ENCODE measurements at regions not wholly inside any gene's neighbourhood (a gene's known extent, or its start where the extent isn't known, plus 50 kb on each side); places are given as distances from the start of the nearest gene placed in this dataset.

- TF ChIP-seq, protein P1, sequence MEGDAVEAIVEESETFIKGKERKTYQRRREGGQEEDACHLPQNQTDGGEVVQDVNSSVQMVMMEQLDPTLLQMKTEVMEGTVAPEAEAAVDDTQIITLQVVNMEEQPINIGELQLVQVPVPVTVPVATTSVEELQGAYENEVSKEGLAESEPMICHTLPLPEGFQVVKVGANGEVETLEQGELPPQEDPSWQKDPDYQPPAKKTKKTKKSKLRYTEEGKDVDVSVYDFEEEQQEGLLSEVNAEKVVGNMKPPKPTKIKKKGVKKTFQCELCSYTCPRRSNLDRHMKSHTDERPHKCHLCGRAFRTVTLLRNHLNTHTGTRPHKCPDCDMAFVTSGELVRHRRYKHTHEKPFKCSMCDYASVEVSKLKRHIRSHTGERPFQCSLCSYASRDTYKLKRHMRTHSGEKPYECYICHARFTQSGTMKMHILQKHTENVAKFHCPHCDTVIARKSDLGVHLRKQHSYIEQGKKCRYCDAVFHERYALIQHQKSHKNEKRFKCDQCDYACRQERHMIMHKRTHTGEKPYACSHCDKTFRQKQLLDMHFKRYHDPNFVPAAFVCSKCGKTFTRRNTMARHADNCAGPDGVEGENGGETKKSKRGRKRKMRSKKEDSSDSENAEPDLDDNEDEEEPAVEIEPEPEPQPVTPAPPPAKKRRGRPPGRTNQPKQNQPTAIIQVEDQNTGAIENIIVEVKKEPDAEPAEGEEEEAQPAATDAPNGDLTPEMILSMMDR (conservative IDR thresholded peaks at IDR 0.05; ENCODE audit: control insufficient read depth, insufficient read depth, low read depth, low read length) = no peak
- no peak for DNase-seq (ENCODE audit: low read depth)
- no peak overlapping the region for H3K4me3 ChIP-seq (ENCODE audit: control insufficient read depth, low read depth, low read length)
Observed at GRCh38 chr4:107148904-107149303, 112.8 kb upstream of the DKK2 start.

- no peak overlapping the region for H3K4me3 ChIP-seq (ENCODE audit: control insufficient read depth, low read depth, low read length)
- TF ChIP-seq, protein P1 (conservative IDR thresholded peaks at IDR 0.05; ENCODE audit: control insufficient read depth, insufficient read depth, low read depth, low read length) = no peak
- DNase-seq (ENCODE audit: low read depth) = no peak
Observed at GRCh38 chr4:107147873-107148272, 111.8 kb upstream of the DKK2 start.

GRCh38 chr4:107138433-107138832 is 102.3 kb upstream of the DKK2 start:
- H3K4me3 ChIP-seq (ENCODE audit: control insufficient read depth, low read depth, low read length) = no peak overlapping the region
- DNase-seq (ENCODE audit: low read depth) = no peak
- TF ChIP-seq, protein P1 (conservative IDR thresholded peaks at IDR 0.05; ENCODE audit: control insufficient read depth, insufficient read depth, low read depth, low read length) = no peak

DNA sequence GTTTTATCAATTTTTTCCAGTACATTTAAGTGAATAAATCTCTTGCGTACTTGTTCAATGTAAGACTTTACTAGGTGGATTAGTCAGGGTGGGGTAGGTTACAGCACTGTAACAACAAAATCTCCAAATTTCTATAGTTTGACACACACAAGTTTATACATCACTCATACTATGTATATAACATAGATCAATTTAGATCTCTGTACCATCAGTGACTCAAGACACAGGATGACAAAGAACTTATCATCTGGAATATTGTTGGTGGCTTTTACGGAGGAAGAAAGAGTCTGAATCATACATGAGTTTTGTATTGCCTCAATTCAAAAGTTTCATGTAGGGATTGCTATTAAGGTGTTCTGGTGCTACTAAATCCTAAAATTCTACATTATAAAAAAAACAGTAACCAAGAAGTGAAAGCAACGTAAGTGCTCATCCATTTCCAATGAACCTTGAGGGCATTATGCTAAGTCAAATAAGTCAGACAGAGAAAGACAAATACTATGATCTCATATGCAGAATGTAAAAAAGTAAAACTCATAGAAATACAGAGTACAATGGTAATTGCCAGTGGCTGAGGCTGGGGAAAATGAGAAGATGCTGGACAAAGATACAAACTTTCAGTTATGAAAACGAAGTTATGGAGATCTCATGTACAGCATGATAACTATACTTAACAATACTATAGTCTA is 98.0 kb upstream of the DKK2 start:
- H3K4me3 ChIP-seq (ENCODE audit: control insufficient read depth, low read depth, low read length) = no peak overlapping the region
- TF ChIP-seq, protein P1 (conservative IDR thresholded peaks at IDR 0.05; ENCODE audit: control insufficient read depth, insufficient read depth, low read depth, low read length) = no peak
- no peak for DNase-seq (ENCODE audit: low read depth)

DNA sequence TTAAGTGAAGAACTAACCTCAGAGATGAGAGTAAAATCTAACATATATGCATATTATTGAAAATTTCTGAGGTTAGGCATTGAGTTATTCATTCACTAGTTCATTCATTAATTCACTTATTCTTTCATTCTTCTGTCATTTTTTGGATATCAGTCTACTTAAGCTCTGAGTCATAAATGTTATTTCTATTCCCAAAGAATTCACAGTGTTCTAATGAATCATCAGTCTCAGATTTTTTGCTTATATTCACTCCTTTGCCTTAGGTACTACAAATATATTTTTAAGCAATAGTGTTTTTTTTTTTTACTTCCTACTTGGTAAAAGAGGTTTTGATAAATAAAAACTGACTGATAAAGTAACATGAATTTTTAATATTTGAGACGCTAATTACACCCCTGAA is 95.2 kb upstream of the DKK2 start:
- TF ChIP-seq, protein P1 (conservative IDR thresholded peaks at IDR 0.05; ENCODE audit: control insufficient read depth, insufficient read depth, low read depth, low read length) = no peak
- peak; percentile 62 for DNase-seq (ENCODE audit: low read depth)
- no peak overlapping the region for H3K4me3 ChIP-seq (ENCODE audit: control insufficient read depth, low read depth, low read length)

DNA sequence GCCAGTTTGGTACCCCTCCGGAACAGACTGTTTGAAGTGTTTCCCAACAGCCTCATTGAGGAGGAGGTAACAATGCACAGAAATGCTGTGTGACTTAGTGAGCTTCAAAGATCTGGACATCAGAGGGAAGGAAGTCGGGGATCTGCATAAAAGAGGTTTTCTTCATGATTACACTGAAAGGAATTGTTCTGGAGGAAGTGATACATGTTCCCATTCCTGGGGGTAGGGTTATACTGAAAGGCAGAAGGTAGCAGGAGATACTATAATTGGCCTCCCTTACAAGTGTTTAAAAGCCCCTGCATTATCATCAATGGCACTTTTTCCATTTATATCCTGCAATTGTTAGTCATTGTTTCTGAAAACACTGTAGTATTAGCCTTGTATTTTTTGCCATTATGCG is 94.0 kb upstream of the DKK2 start:
- H3K4me3 ChIP-seq (ENCODE audit: control insufficient read depth, low read depth, low read length) = no peak overlapping the region
- TF ChIP-seq, protein P1 (conservative IDR thresholded peaks at IDR 0.05; ENCODE audit: control insufficient read depth, insufficient read depth, low read depth, low read length) = no peak
- DNase-seq (ENCODE audit: low read depth) = peak; percentile 24

GRCh38 chr4:107129611-107130010 is 93.5 kb upstream of the DKK2 start:
- TF ChIP-seq, protein P1 (conservative IDR thresholded peaks at IDR 0.05; ENCODE audit: control insufficient read depth, insufficient read depth, low read depth, low read length) = no peak
- no peak overlapping the region for H3K4me3 ChIP-seq (ENCODE audit: control insufficient read depth, low read depth, low read length)
- DNase-seq (ENCODE audit: low read depth) = no peak
